ENCODE measurements at regions not wholly inside any gene's neighbourhood (a gene's known extent, or its start where the extent isn't known, plus 50 kb on each side); places are given as distances from the start of the nearest gene placed in this dataset.

GRCh38 chr13:73898899-73899298 lies 235.3 kb downstream of the KLF12 start:
- DNase-seq (ENCODE audit: low read depth in 2 of 2), result no peak

GRCh38 chr13:73898276-73898675 lies 235.9 kb downstream of the KLF12 start:
- no peak for DNase-seq (ENCODE audit: low read depth in 2 of 2)

GRCh38 chr13:73894995-73895571 lies 239.1 kb downstream of the KLF12 start:
- no peak for DNase-seq (ENCODE audit: low read depth in 2 of 2)

GRCh38 chr13:73893833-73894232 lies 240.4 kb downstream of the KLF12 start:
- DNase-seq (ENCODE audit: low read depth in 2 of 2), result no peak

- DNase-seq (ENCODE audit: low read depth in 2 of 2), result no peak
Observed at GRCh38 chr13:73891805-73892204, 242.4 kb downstream of the KLF12 start.

- no peak for DNase-seq (ENCODE audit: low read depth in 2 of 2)
Observed at GRCh38 chr13:73883162-73883561, 251.0 kb downstream of the KLF12 start.

GRCh38 chr13:73880365-73880764 lies 253.8 kb downstream of the KLF12 start:
- DNase-seq (ENCODE audit: low read depth in 2 of 2), result no peak

GRCh38 chr13:73879346-73880015 lies 254.7 kb downstream of the KLF12 start:
- DNase-seq (ENCODE audit: low read depth in 2 of 2), result no peak

GRCh38 chr13:73877399-73877798 lies 256.8 kb downstream of the KLF12 start:
- no peak for DNase-seq (ENCODE audit: low read depth in 2 of 2)

GRCh38 chr13:73876323-73876722 lies 257.9 kb downstream of the KLF12 start:
- DNase-seq (ENCODE audit: low read depth in 2 of 2), result no peak

- no peak for DNase-seq (ENCODE audit: low read depth in 2 of 2)
Observed at GRCh38 chr13:73873940-73874830, 260.0 kb downstream of the KLF12 start.

- DNase-seq (ENCODE audit: low read depth in 2 of 2), result no peak
Observed at GRCh38 chr13:73872397-73872796, 261.8 kb downstream of the KLF12 start.

- no peak for DNase-seq (ENCODE audit: low read depth in 2 of 2)
Observed at GRCh38 chr13:73870970-73871935, 263.0 kb downstream of the KLF12 start.

GRCh38 chr13:73870036-73870741 lies 264.0 kb downstream of the KLF12 start:
- no peak for DNase-seq (ENCODE audit: low read depth in 2 of 2)

- no peak for DNase-seq (ENCODE audit: low read depth in 2 of 2)
Observed at GRCh38 chr13:73865027-73865426, 269.2 kb downstream of the KLF12 start.

- DNase-seq (ENCODE audit: low read depth in 2 of 2), result no peak
Observed at GRCh38 chr13:73861136-73861535, 273.1 kb downstream of the KLF12 start.

- no peak for DNase-seq (ENCODE audit: low read depth in 2 of 2)
Observed at GRCh38 chr13:73860501-73860900, 273.7 kb downstream of the KLF12 start.

- no peak for DNase-seq (ENCODE audit: low read depth in 2 of 2)
Observed at GRCh38 chr13:73859841-73860240, 274.4 kb downstream of the KLF12 start.

GRCh38 chr13:73857106-73857505 lies 277.1 kb downstream of the KLF12 start:
- no peak for DNase-seq (ENCODE audit: low read depth in 2 of 2)

GRCh38 chr13:73851104-73851503 lies 283.1 kb downstream of the KLF12 start:
- no peak for DNase-seq (ENCODE audit: low read depth in 2 of 2)

Data from stimulated activated CD4-positive, alpha-beta T cell treated with anti-CD3 and anti-CD28 coated beads, Interleukin-15, amount 100 ng/mL, for 48 hours (primary cell).